Breast epithelium (tissue), 4 donors: ENCODE measurements at regions not wholly inside any gene's neighbourhood (a gene's known extent, or its start where the extent isn't known, plus 50 kb on each side); places are given as distances from the start of the nearest gene placed in this dataset.

ENCODE experiments used
- DNase-seq, 2 donors: peaks; one replicate each; pipeline ENCODE4 v3.0.0-alpha.2; 2019; ENCODE audit warnings: low spot score in 2 of 2
- H3K27ac ChIP-seq, 2 donors: fragments of 200-600 bp; sonication (generic) in 1 of 2; one replicate each; pipeline ENCODE4 v1.5.1; 2016 to 2019; ENCODE audit warnings: mild to moderate bottlenecking in 1 of 2
- H3K27me3 ChIP-seq, 2 donors: fragments of 200-600 bp; sonication (generic) in 1 of 2; one replicate each; pipeline versions ENCODE4 v1.5.1 to v1.6.0; 2017 to 2019; ENCODE audit warnings: control low read depth in 1 of 2, mild to moderate bottlenecking in 1 of 2
- H3K36me3 ChIP-seq: fragments of 200-600 bp; one replicate; pipeline ENCODE4 v1.5.1; 2019
- H3K4me1 ChIP-seq, 2 donors: fragments of 200-600 bp; sonication (generic); one replicate each; pipeline ENCODE4 v1.5.1; 2016 to 2019; ENCODE audit warnings: control low read depth in 1 of 2
- H3K4me3 ChIP-seq, 3 donors: fragments of 200-600 bp; sonication (generic); 1 replicate in 2 of 3; 2 replicates in 1 of 3; pipeline ENCODE4 v1.5.1; 2016 to 2019; ENCODE audit warnings: mild to moderate bottlenecking in 3 of 3, moderate library complexity in 2 of 3
- H3K9me3 ChIP-seq, 2 donors: fragments of 200-600 bp; sonication (generic) in 1 of 2; one replicate each; pipeline ENCODE4 v1.5.1; 2016 to 2019; ENCODE audit warnings: control low read depth in 1 of 2
- POLR2A ChIP-seq: fragments of 450-650 bp; IDR thresholded peaks from one replicate; pipeline ENCODE4 v1.6.1; 2016; ENCODE audit warnings: antibody characterized with exemption, mild to moderate bottlenecking, moderate library complexity
- POLR2AphosphoS5 ChIP-seq, 3 donors: sonication (generic); formaldehyde crosslinking; IDR thresholded peaks; one replicate each; pipeline ENCODE4 v1.6.1; 2017; ENCODE audit warnings: antibody characterized with exemption in 3 of 3
- intact Hi-C: fragments of 100-400 bp; cut with DNase I; formaldehyde crosslinking; loops from one replicate; pipeline ENCODE4 v1.15.1; 2023; ENCODE audit warnings: low total_unique reads
- TF ChIP-seq, protein P1 (sequence below), 3 donors: fragments of 450-650 bp; IDR thresholded peaks; one replicate each; pipeline ENCODE4 v1.5.1; 2016 to 2017; ENCODE audit warnings: antibody characterized with exemption in 3 of 3, mild to moderate bottlenecking in 3 of 3, moderate library complexity in 3 of 3

DNA sequence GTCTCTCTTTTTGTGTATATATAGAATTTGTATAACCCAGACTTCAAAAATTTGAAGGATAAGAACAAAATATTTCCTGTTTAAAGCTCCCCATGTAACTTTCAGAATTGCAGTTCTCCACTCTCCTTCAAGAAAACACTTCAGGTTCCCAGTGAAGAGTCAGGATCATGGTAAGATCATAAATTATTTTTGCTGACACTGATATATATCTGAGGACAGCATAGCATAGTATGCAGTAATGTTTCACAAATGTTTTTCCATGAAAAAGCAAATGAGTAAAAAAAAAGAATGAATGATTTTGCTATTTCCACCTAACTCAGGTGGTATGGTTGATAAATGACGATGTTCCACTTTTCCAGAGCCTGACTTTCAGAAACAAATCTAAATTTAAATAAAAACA, 545.6 kb upstream of the EPHA7 start:
- no peaks in the 10 kb centered on the region for H3K27me3 ChIP-seq
- H3K27ac ChIP-seq: no peak overlapping the region
- intact Hi-C loops: no loop called here
- no peaks in the 10 kb centered on the region for H3K36me3 ChIP-seq
- no peaks in the 10 kb centered on the region for H3K4me1 ChIP-seq
- H3K4me3 ChIP-seq: no peak overlapping the region
- DNase-seq: no peak
- TF ChIP-seq POLR2AphosphoS5 (IDR thresholded peaks at IDR 0.05): no peak
- TF ChIP-seq POLR2A: no peak
- TF ChIP-seq, protein P1, sequence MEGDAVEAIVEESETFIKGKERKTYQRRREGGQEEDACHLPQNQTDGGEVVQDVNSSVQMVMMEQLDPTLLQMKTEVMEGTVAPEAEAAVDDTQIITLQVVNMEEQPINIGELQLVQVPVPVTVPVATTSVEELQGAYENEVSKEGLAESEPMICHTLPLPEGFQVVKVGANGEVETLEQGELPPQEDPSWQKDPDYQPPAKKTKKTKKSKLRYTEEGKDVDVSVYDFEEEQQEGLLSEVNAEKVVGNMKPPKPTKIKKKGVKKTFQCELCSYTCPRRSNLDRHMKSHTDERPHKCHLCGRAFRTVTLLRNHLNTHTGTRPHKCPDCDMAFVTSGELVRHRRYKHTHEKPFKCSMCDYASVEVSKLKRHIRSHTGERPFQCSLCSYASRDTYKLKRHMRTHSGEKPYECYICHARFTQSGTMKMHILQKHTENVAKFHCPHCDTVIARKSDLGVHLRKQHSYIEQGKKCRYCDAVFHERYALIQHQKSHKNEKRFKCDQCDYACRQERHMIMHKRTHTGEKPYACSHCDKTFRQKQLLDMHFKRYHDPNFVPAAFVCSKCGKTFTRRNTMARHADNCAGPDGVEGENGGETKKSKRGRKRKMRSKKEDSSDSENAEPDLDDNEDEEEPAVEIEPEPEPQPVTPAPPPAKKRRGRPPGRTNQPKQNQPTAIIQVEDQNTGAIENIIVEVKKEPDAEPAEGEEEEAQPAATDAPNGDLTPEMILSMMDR (IDR thresholded peaks at IDR 0.05): no peak
- H3K9me3 ChIP-seq: no peaks in the 10 kb centered on the region

DNA sequence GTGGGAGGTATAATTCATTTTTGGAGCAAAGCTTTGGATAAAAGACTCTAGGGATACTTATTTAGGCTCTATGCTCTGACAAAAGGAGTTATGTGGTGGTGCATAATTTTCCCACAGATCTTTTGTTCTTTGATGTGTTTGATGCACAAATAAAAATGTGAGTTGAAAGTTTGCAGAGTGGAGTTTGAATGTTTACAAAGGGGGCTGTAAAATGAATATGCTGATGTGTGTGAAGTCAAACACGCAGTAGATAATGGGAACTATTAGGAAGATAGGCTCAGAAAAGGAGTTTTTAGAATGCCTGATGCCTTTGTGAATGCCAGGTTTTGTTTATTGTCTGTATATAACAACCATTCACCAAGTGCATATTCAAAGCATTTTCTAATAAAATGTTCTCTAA, 545.0 kb upstream of the EPHA7 start:
- Histone ChIP-seq H3K27me3 (no peaks in the 10 kb centered on the region), H3K9me3 (no peaks in the 10 kb centered on the region), H3K4me1 (no peaks in the 10 kb centered on the region), H3K4me3 (no peak overlapping the region), H3K27ac (no peak overlapping the region), H3K36me3 (no peaks in the 10 kb centered on the region)
- TF ChIP-seq POLR2AphosphoS5 (IDR thresholded peaks at IDR 0.05): no peak
- no peak for TF ChIP-seq POLR2A
- TF ChIP-seq, protein P1 (IDR thresholded peaks at IDR 0.05): no peak
- intact Hi-C loops: no loop called here
- no peak for DNase-seq

DNA sequence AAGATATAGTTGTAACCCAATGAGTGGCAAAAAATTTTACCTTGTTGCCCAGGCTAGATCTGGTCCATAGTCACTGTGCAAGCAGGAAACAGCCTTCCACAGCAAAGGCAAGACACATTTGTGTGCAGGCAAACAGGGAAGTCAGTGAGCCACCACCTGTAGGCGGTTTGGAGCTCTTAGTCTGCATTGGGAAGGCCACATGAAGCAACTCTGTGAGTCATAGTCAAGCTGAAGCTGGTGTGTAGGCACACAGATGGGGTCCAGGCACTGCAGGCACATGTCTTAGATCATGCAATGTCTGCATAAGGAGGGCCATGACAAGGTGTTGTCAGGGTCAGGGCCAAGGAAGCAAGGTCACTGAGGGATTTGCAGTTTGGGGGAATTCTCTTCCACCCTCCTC, 543.2 kb upstream of the EPHA7 start:
- no peak for DNase-seq

DNA sequence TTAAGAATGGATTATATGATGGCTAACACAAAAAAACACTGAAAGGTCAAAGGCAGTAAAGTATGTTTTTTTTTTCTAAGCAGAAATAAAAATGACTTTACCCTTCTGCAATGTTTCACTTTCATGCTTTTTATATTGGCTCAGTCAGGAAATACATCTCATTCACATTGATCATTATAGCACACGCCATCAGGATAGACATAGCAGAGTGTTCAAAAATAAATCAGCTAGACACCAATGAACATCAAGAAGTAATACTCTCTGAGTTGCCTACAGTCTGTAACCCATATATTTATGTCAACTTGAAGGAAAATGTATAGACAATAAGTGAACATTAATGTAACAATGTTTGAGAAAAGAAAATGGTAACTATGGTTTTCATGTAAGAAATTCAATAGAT, 535.2 kb upstream of the EPHA7 start:
- no peaks in the 10 kb centered on the region for H3K36me3 ChIP-seq
- H3K27me3 ChIP-seq: no peaks in the 10 kb centered on the region
- DNase-seq: no peak
- TF ChIP-seq, protein P1 (IDR thresholded peaks at IDR 0.05): no peak
- TF ChIP-seq POLR2A (no peak), POLR2AphosphoS5 (IDR thresholded peaks at IDR 0.05) (no peak)
- intact Hi-C loops: no loop called here
- H3K4me1 ChIP-seq: no peaks in the 10 kb centered on the region
- H3K9me3 ChIP-seq: no peaks in the 10 kb centered on the region
- no peak overlapping the region for H3K4me3 ChIP-seq
- H3K27ac ChIP-seq: no peak overlapping the region

More for the DNA sequence above, 543.2 kb upstream of the EPHA7 start:
- Histone ChIP-seq H3K27ac (no peak overlapping the region), H3K4me3 (no peak overlapping the region), H3K27me3 (no peaks in the 10 kb centered on the region), H3K36me3 (no peaks in the 10 kb centered on the region), H3K4me1 (no peaks in the 10 kb centered on the region), H3K9me3 (no peaks in the 10 kb centered on the region)
- TF ChIP-seq, protein P1 (IDR thresholded peaks at IDR 0.05): no peak
- TF ChIP-seq POLR2AphosphoS5 (IDR thresholded peaks at IDR 0.05): no peak
- intact Hi-C loops: no loop called here

DNA sequence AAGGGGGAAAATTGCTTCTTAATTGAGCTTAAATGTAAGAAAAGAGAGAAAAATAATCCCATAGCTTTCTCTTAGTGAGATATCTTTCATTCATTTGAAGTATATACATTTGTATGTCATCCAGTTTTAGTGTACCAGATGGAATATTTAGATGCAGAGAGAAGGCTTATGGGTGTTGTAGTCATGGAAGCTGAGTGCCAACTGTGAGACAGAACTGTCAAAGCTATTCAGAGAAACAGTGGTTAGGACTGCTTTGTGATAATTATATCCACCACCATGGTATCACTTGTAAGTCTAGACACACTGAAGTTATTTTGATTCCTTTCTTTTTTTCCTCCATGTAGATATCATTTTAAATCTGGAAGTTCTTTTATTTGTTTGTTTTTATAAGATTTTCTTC, 524.3 kb upstream of the EPHA7 start:
- intact Hi-C loops: no loop called here

More for the DNA sequence above, 524.3 kb upstream of the EPHA7 start:
- Histone ChIP-seq H3K27ac (no peak overlapping the region), H3K9me3 (no peaks in the 10 kb centered on the region), H3K36me3 (no peaks in the 10 kb centered on the region), H3K4me1 (no peaks in the 10 kb centered on the region), H3K4me3 (no peak overlapping the region), H3K27me3 (no peaks in the 10 kb centered on the region)
- no peak for DNase-seq
- TF ChIP-seq, protein P1 (IDR thresholded peaks at IDR 0.05): no peak
- TF ChIP-seq POLR2AphosphoS5 (IDR thresholded peaks at IDR 0.05) (no peak), POLR2A (no peak)
